ENCODE measurements at regions not wholly inside any gene's neighbourhood (a gene's known extent, or its start where the extent isn't known, plus 50 kb on each side); places are given as distances from the start of the nearest gene placed in this dataset.

GRCh38 chr3:99419116-99419515 is 219.3 kb upstream of the COL8A1 start:
- no peaks in the 10 kb centered on the region for H3K4me1 ChIP-seq (ENCODE audit: control insufficient read depth in 1 of 2, extremely low read depth in 1 of 2, insufficient read depth in 2 of 2, low read length in 2 of 2)
- no peaks in the 10 kb centered on the region for H3K36me3 ChIP-seq (ENCODE audit: control insufficient read depth in 2 of 2, extremely low read depth in 1 of 2, insufficient read depth in 1 of 2, low read length in 1 of 2)
- no peaks in the 10 kb centered on the region for H3K9me3 ChIP-seq
- H3K27me3 ChIP-seq (replicated peaks in 1 of 2; ENCODE audit: control insufficient read depth in 2 of 2, extremely low read depth in 1 of 2, insufficient read depth in 2 of 2, low read length in 1 of 2): no peaks in the 10 kb centered on the region
- Mint-ChIP-seq H3K27ac (no peak overlapping the region), H3K9me3 (peaks cover 0 to 7% (median 6%) of the 10 kb centered on the region in 3 donors), H3K4me1 (no peaks in the 10 kb centered on the region), H3K27me3 (no peaks in the 10 kb centered on the region), H3K4me3 (no peak overlapping the region), H3K36me3 (no peaks in the 10 kb centered on the region)
- 17% methylated on average over 1 of the region's 1 CpG for WGBS (ENCODE audit: insufficient coverage)
- no peak for DNase-seq
- ATAC-seq (replicated peaks in 1 of 4): no peak
- H3K27ac ChIP-seq (ENCODE audit: low read length): no peak overlapping the region
- no peak overlapping the region for H3K4me3 ChIP-seq (ENCODE audit: control insufficient read depth in 1 of 2, extremely low read depth in 1 of 2, low read length in 1 of 2)
- ChIA-PET CTCF (no interaction called here), POLR2A (no interaction called here)

- WGBS (ENCODE audit: insufficient coverage): no CpG with 5 or more reads among the region's 3 CpGs
These were observed 219.7 kb upstream of the COL8A1 start for GRCh38 chr3:99418709-99419108.

GRCh38 chr3:99418209-99418635 is 220.2 kb upstream of the COL8A1 start:
- no peak overlapping the region for H3K4me3 ChIP-seq (ENCODE audit: control insufficient read depth in 1 of 2, extremely low read depth in 1 of 2, low read length in 1 of 2)
- Mint-ChIP-seq H3K27ac (no peak overlapping the region), H3K4me1 (no peaks in the 10 kb centered on the region), H3K9me3 (peaks cover 0 to 6% (median 6%) of the 10 kb centered on the region in 3 donors), H3K4me3 (no peak overlapping the region), H3K27me3 (no peaks in the 10 kb centered on the region), H3K36me3 (no peaks in the 10 kb centered on the region)
- ATAC-seq (replicated peaks in 1 of 4): no peak
- no peak for DNase-seq
- H3K4me1 ChIP-seq (ENCODE audit: control insufficient read depth in 1 of 2, extremely low read depth in 1 of 2, insufficient read depth in 2 of 2, low read length in 2 of 2): no peaks in the 10 kb centered on the region
- no peaks in the 10 kb centered on the region for H3K9me3 ChIP-seq
- POLR2A ChIA-PET: no interaction called here
- H3K27me3 ChIP-seq (replicated peaks in 1 of 2; ENCODE audit: control insufficient read depth in 2 of 2, extremely low read depth in 1 of 2, insufficient read depth in 2 of 2, low read length in 1 of 2): no peaks in the 10 kb centered on the region
- CTCF ChIA-PET: interaction anchor here in 1 of 2 donors (0.7 kb wide), 1 partner anchor 11 kb away, joined by 3 read pairs; no protein-coding TSS in a partner anchor
- no CpG with 5 or more reads among the region's 2 CpGs for WGBS (ENCODE audit: insufficient coverage)
- H3K27ac ChIP-seq (ENCODE audit: low read length): no peak overlapping the region
- H3K36me3 ChIP-seq (ENCODE audit: control insufficient read depth in 2 of 2, extremely low read depth in 1 of 2, insufficient read depth in 1 of 2, low read length in 1 of 2): no peaks in the 10 kb centered on the region

More at GRCh38 chr3:99418709-99419108, 219.7 kb upstream of the COL8A1 start:
- H3K36me3 ChIP-seq (ENCODE audit: control insufficient read depth in 2 of 2, extremely low read depth in 1 of 2, insufficient read depth in 1 of 2, low read length in 1 of 2): no peaks in the 10 kb centered on the region
- Mint-ChIP-seq H3K4me1 (no peaks in the 10 kb centered on the region), H3K27me3 (no peaks in the 10 kb centered on the region), H3K4me3 (no peak overlapping the region), H3K36me3 (no peaks in the 10 kb centered on the region), H3K9me3 (peaks cover 0 to 6% (median 6%) of the 10 kb centered on the region in 3 donors), H3K27ac (no peak overlapping the region)
- DNase-seq (no peak), ATAC-seq (replicated peaks in 1 of 4) (no peak)
- H3K9me3 ChIP-seq: no peaks in the 10 kb centered on the region
- no peaks in the 10 kb centered on the region for H3K4me1 ChIP-seq (ENCODE audit: control insufficient read depth in 1 of 2, extremely low read depth in 1 of 2, insufficient read depth in 2 of 2, low read length in 2 of 2)
- H3K27ac ChIP-seq (ENCODE audit: low read length): no peak overlapping the region
- ChIA-PET POLR2A (no interaction called here), CTCF (interaction anchor here in 1 of 2 donors (0.7 kb wide), 1 partner anchor 11 kb away, joined by 3 read pairs; no protein-coding TSS in a partner anchor)
- H3K27me3 ChIP-seq (replicated peaks in 1 of 2; ENCODE audit: control insufficient read depth in 2 of 2, extremely low read depth in 1 of 2, insufficient read depth in 2 of 2, low read length in 1 of 2): no peaks in the 10 kb centered on the region
- H3K4me3 ChIP-seq (ENCODE audit: control insufficient read depth in 1 of 2, extremely low read depth in 1 of 2, low read length in 1 of 2): no peak overlapping the region

- ATAC-seq (replicated peaks in 1 of 4): no peak
- H3K4me1 Mint-ChIP-seq: no peaks in the 10 kb centered on the region
- no peak overlapping the region for H3K27ac Mint-ChIP-seq
- H3K27ac ChIP-seq (ENCODE audit: low read length): no peak overlapping the region
- no CpG with 5 or more reads among the region's 1 CpG for WGBS (ENCODE audit: insufficient coverage)
- H3K9me3 Mint-ChIP-seq: peaks cover 0 to 8% (median 6%) of the 10 kb centered on the region in 3 donors
- CTCF ChIA-PET: no interaction called here
- no peak for DNase-seq
- H3K36me3 Mint-ChIP-seq: no peaks in the 10 kb centered on the region
- no peak overlapping the region for H3K4me3 Mint-ChIP-seq
- H3K27me3 ChIP-seq (replicated peaks in 1 of 2; ENCODE audit: control insufficient read depth in 2 of 2, extremely low read depth in 1 of 2, insufficient read depth in 2 of 2, low read length in 1 of 2): no peaks in the 10 kb centered on the region
- H3K36me3 ChIP-seq (ENCODE audit: control insufficient read depth in 2 of 2, extremely low read depth in 1 of 2, insufficient read depth in 1 of 2, low read length in 1 of 2): no peaks in the 10 kb centered on the region
- POLR2A ChIA-PET: no interaction called here
- H3K9me3 ChIP-seq: no peaks in the 10 kb centered on the region
- H3K27me3 Mint-ChIP-seq: no peaks in the 10 kb centered on the region
- H3K4me3 ChIP-seq (ENCODE audit: control insufficient read depth in 1 of 2, extremely low read depth in 1 of 2, low read length in 1 of 2): no peak overlapping the region
- no peaks in the 10 kb centered on the region for H3K4me1 ChIP-seq (ENCODE audit: control insufficient read depth in 1 of 2, extremely low read depth in 1 of 2, insufficient read depth in 2 of 2, low read length in 2 of 2)
These were observed 224.9 kb upstream of the COL8A1 start for GRCh38 chr3:99413504-99413903.

GRCh38 chr3:99410789-99411311 is 227.5 kb upstream of the COL8A1 start:
- ATAC-seq (replicated peaks in 1 of 4) (no peak), DNase-seq (no peak)
- Mint-ChIP-seq H3K4me3 (no peak overlapping the region), H3K4me1 (no peaks in the 10 kb centered on the region), H3K36me3 (no peaks in the 10 kb centered on the region), H3K9me3 (peaks cover 0 to 8% (median 3%) of the 10 kb centered on the region in 3 donors), H3K27ac (no peak overlapping the region), H3K27me3 (no peaks in the 10 kb centered on the region)
- no peak overlapping the region for H3K4me3 ChIP-seq (ENCODE audit: control insufficient read depth in 1 of 2, extremely low read depth in 1 of 2, low read length in 1 of 2)
- POLR2A ChIA-PET: no interaction called here
- CTCF ChIA-PET: no interaction called here
- no peaks in the 10 kb centered on the region for H3K9me3 ChIP-seq
- H3K27me3 ChIP-seq (replicated peaks in 1 of 2; ENCODE audit: control insufficient read depth in 2 of 2, extremely low read depth in 1 of 2, insufficient read depth in 2 of 2, low read length in 1 of 2): no peaks in the 10 kb centered on the region
- no CpG with 5 or more reads among the region's 7 CpGs for WGBS (ENCODE audit: insufficient coverage)
- H3K36me3 ChIP-seq (ENCODE audit: control insufficient read depth in 2 of 2, extremely low read depth in 1 of 2, insufficient read depth in 1 of 2, low read length in 1 of 2): no peaks in the 10 kb centered on the region
- no peak overlapping the region for H3K27ac ChIP-seq (ENCODE audit: low read length)
- H3K4me1 ChIP-seq (ENCODE audit: control insufficient read depth in 1 of 2, extremely low read depth in 1 of 2, insufficient read depth in 2 of 2, low read length in 2 of 2): no peaks in the 10 kb centered on the region

- H3K36me3 Mint-ChIP-seq: no peaks in the 10 kb centered on the region
- POLR2A ChIA-PET: no interaction called here
- Histone ChIP-seq H3K9me3 (no peaks in the 10 kb centered on the region), H3K36me3 (ENCODE audit: control insufficient read depth in 2 of 2, extremely low read depth in 1 of 2, insufficient read depth in 1 of 2, low read length in 1 of 2) (no peaks in the 10 kb centered on the region), H3K27me3 (replicated peaks in 1 of 2; ENCODE audit: control insufficient read depth in 2 of 2, extremely low read depth in 1 of 2, insufficient read depth in 2 of 2, low read length in 1 of 2) (no peaks in the 10 kb centered on the region), H3K27ac (ENCODE audit: low read length) (no peak overlapping the region), H3K4me3 (ENCODE audit: control insufficient read depth in 1 of 2, extremely low read depth in 1 of 2, low read length in 1 of 2) (no peak overlapping the region), H3K4me1 (ENCODE audit: control insufficient read depth in 1 of 2, extremely low read depth in 1 of 2, insufficient read depth in 2 of 2, low read length in 2 of 2) (no peaks in the 10 kb centered on the region)
- CTCF ChIA-PET: no interaction called here
- no CpG with 5 or more reads among the region's 1 CpG for WGBS (ENCODE audit: insufficient coverage)
- no peak for DNase-seq
- no peak overlapping the region for H3K4me3 Mint-ChIP-seq
- H3K27ac Mint-ChIP-seq: no peak overlapping the region
- no peaks in the 10 kb centered on the region for H3K4me1 Mint-ChIP-seq
- ATAC-seq (replicated peaks in 1 of 4): no peak
- peaks cover 0 to 8% (median 3%) of the 10 kb centered on the region in 3 donors for H3K9me3 Mint-ChIP-seq
- no peaks in the 10 kb centered on the region for H3K27me3 Mint-ChIP-seq
These were observed 228.4 kb upstream of the COL8A1 start for GRCh38 chr3:99409961-99410360.

- no peaks in the 10 kb centered on the region for H3K27me3 Mint-ChIP-seq
- no CpG with 5 or more reads among the region's 4 CpGs for WGBS (ENCODE audit: insufficient coverage)
- Histone ChIP-seq H3K9me3 (no peaks in the 10 kb centered on the region), H3K27me3 (replicated peaks in 1 of 2; ENCODE audit: control insufficient read depth in 2 of 2, extremely low read depth in 1 of 2, insufficient read depth in 2 of 2, low read length in 1 of 2) (no peaks in the 10 kb centered on the region), H3K4me3 (ENCODE audit: control insufficient read depth in 1 of 2, extremely low read depth in 1 of 2, low read length in 1 of 2) (no peak overlapping the region), H3K4me1 (ENCODE audit: control insufficient read depth in 1 of 2, extremely low read depth in 1 of 2, insufficient read depth in 2 of 2, low read length in 2 of 2) (no peaks in the 10 kb centered on the region), H3K36me3 (ENCODE audit: control insufficient read depth in 2 of 2, extremely low read depth in 1 of 2, insufficient read depth in 1 of 2, low read length in 1 of 2) (no peaks in the 10 kb centered on the region), H3K27ac (ENCODE audit: low read length) (no peak overlapping the region)
- H3K4me1 Mint-ChIP-seq: no peaks in the 10 kb centered on the region
- no peak overlapping the region for H3K27ac Mint-ChIP-seq
- ATAC-seq (replicated peaks in 1 of 4): no peak
- H3K9me3 Mint-ChIP-seq: peaks cover 0 to 8% (median 3%) of the 10 kb centered on the region in 3 donors
- no peak overlapping the region for H3K4me3 Mint-ChIP-seq
- ChIA-PET POLR2A (no interaction called here), CTCF (interaction anchor here in 1 of 2 donors (1.0 kb wide), 1 partner anchor 11 kb away, joined by 3 read pairs; no protein-coding TSS in a partner anchor)
- H3K36me3 Mint-ChIP-seq: no peaks in the 10 kb centered on the region
- DNase-seq: no peak
These were observed 231.1 kb upstream of the COL8A1 start for GRCh38 chr3:99407257-99407656.
